T follicular helper cell (primary cell): ENCODE measurements at regions not wholly inside any gene's neighbourhood (a gene's known extent, or its start where the extent isn't known, plus 50 kb on each side); places are given as distances from the start of the nearest gene placed in this dataset.
"Not testable (repeated sequence)": the region's sequence is repeated elsewhere in the genome, so short reads cannot be mapped to it uniquely, and the experiment has no call there.

Experiments
- DNase-seq: peaks from one replicate; pipeline ENCODE4 v3.0.0-alpha.2; 2020; ENCODE audit warnings: low read depth

- no peak for DNase-seq
Observed at GRCh38 chr18:39211461-39211860, 1645.9 kb upstream of the CELF4 start.

GRCh38 chr18:39209173-39209572 is 1643.6 kb upstream of the CELF4 start:
- DNase-seq = no peak

- no peak for DNase-seq
Observed at GRCh38 chr18:39208729-39209128, 1643.1 kb upstream of the CELF4 start.

- no peak for DNase-seq
Observed at GRCh38 chr18:39208190-39208589, 1642.6 kb upstream of the CELF4 start.

GRCh38 chr18:39206398-39207103 is 1641.0 kb upstream of the CELF4 start:
- not testable (repeated sequence) for DNase-seq

GRCh38 chr18:39205565-39206195 is 1640.1 kb upstream of the CELF4 start:
- no peak for DNase-seq

- no peak for DNase-seq
Observed at GRCh38 chr18:39200153-39200552, 1634.6 kb upstream of the CELF4 start.

GRCh38 chr18:39199231-39199855 is 1633.7 kb upstream of the CELF4 start:
- no peak for DNase-seq

- no peak for DNase-seq
Observed at GRCh38 chr18:39198376-39198775, 1632.8 kb upstream of the CELF4 start.

- DNase-seq = no peak
Observed at GRCh38 chr18:39191931-39192330, 1626.3 kb upstream of the CELF4 start.

- DNase-seq = no peak
Observed at GRCh38 chr18:39191058-39191457, 1625.5 kb upstream of the CELF4 start.

- DNase-seq = no peak
Observed at GRCh38 chr18:39190508-39190907, 1624.9 kb upstream of the CELF4 start.

- DNase-seq = no peak
Observed at GRCh38 chr18:39188278-39188677, 1622.7 kb upstream of the CELF4 start.

- DNase-seq = no peak
Observed at GRCh38 chr18:39186008-39186407, 1620.4 kb upstream of the CELF4 start.

- DNase-seq = no peak
Observed at GRCh38 chr18:39184176-39184575, 1618.6 kb upstream of the CELF4 start.

- DNase-seq = no peak
Observed at GRCh38 chr18:39178166-39178565, 1612.6 kb upstream of the CELF4 start.

- no peak for DNase-seq
Observed at GRCh38 chr18:39172695-39173421, 1607.3 kb upstream of the CELF4 start.

- DNase-seq = no peak
Observed at GRCh38 chr18:39168723-39169122, 1603.1 kb upstream of the CELF4 start.

- DNase-seq = no peak
Observed at GRCh38 chr18:39167990-39168389, 1602.4 kb upstream of the CELF4 start.

- no peak for DNase-seq
Observed at GRCh38 chr18:39166776-39167175, 1601.2 kb upstream of the CELF4 start.

GRCh38 chr18:39162013-39162827 is 1596.6 kb upstream of the CELF4 start:
- no peak for DNase-seq
